ENCODE measurements at regions not wholly inside any gene's neighbourhood (a gene's known extent, or its start where the extent isn't known, plus 50 kb on each side); places are given as distances from the start of the nearest gene placed in this dataset.

DNA sequence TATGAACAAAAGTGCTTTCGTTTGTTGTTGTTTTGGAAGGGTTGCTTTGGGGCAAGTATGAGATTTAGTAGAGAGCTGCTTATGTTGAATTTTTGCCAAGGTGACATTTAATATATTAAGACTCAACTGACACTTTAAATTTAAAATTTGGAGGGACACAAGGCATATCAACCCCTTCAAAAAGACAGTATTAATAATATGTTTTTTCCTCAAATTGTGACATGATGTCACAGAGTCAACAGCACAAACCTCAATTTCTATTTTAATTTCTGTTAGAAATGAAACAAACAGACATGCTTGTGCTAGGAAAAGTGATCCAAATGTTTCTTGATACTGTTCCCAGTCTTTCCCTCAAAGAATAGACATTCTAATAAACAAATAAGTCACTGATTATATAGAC is 218.9 kb downstream of the CYRIA start:
- no peak overlapping the region for H3K27ac ChIP-seq
- TF ChIP-seq ZFX (IDR thresholded peaks at IDR 0.05; ENCODE audit: borderline replicate concordance) (no peak), CTCF (IDR thresholded peaks at IDR 0.05) (no peak)

DNA sequence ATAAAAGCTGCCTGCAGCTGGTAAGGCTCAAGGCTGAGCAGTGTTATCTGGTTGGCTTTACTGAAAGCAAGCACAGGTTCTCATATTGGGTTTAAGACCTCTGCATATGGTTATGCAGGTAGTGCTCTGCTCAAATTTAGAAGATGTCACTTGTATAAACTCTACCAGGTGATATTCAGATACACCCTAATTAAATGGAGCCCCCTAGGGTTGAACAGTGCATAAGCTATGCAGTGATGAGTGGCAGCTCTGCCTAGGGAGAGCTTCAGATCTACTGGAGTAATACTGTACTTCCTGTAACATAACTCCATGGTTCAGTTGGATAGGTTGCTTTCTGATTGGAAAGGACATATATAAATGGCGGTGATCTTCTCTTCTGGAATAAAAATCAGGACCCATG is 222.7 kb downstream of the CYRIA start:
- no peak overlapping the region for H3K27ac ChIP-seq
- no peak for TF ChIP-seq ZFX (IDR thresholded peaks at IDR 0.05; ENCODE audit: borderline replicate concordance)
- TF ChIP-seq CTCF (IDR thresholded peaks at IDR 0.05) = no peak

- H3K27ac ChIP-seq = no peak overlapping the region
- no peak for TF ChIP-seq ZFX (IDR thresholded peaks at IDR 0.05; ENCODE audit: borderline replicate concordance)
- no peak for TF ChIP-seq CTCF (IDR thresholded peaks at IDR 0.05)
Measured at GRCh38 chr2:16441431-16441830, 224.2 kb downstream of the CYRIA start.

DNA sequence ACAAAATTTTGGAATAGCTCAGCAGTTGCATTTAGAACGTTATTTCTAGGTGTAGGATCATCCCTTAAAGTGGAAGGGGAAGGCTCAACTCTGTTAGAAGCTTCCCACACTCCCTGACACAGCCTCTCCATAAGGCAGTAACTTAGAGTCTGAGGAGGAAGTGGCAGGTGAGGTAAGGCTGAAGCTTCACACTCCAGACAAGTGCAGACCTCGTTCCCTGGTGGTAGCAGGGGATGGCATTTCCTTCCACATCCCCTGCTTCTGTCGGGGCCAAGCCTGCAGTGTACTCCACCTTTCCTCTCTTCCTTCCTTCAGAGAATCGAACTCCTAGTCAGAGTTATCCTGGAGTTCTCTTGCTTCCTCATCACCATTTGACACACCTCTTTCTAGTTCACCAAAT is 224.7 kb downstream of the CYRIA start:
- no peak overlapping the region for H3K27ac ChIP-seq
- TF ChIP-seq CTCF (IDR thresholded peaks at IDR 0.05) (no peak), ZFX (IDR thresholded peaks at IDR 0.05; ENCODE audit: borderline replicate concordance) (no peak)

DNA sequence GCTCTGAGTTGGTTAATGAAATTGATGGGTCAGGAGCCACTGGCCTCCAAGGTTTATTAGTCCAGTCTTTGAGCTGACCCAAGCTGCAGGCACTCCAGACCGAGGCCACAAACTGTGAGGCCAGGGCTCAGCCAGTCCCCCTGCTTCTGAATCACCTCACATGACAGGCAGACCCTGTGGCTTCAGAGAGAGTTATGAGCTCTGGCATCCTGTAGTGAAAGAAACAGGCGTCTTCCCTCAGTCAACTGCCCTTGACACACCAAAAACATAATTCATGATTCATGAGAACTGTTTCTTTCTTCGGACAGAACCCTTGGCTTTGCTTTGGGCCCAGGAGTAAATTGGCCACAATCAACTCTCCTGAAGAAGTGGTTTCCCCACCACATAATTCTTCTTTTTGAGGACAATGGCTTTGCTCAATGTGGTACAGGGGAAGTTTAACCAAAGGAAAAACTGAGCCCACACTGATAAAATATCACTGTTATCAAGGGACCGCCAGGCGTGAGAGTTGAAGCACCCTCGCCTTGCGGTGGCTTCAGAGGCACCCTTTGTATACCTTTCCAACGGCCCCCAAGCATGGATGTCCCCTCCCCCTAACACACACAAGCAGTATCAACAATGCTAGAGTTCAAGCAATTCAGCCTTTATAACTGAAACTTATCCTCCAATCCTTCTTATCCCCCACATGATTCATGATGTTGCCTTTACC is 226.9 kb downstream of the CYRIA start:
- no peak for TF ChIP-seq CTCF (IDR thresholded peaks at IDR 0.05)
- TF ChIP-seq ZFX (IDR thresholded peaks at IDR 0.05; ENCODE audit: borderline replicate concordance) = no peak
- no peak overlapping the region for H3K27ac ChIP-seq

DNA sequence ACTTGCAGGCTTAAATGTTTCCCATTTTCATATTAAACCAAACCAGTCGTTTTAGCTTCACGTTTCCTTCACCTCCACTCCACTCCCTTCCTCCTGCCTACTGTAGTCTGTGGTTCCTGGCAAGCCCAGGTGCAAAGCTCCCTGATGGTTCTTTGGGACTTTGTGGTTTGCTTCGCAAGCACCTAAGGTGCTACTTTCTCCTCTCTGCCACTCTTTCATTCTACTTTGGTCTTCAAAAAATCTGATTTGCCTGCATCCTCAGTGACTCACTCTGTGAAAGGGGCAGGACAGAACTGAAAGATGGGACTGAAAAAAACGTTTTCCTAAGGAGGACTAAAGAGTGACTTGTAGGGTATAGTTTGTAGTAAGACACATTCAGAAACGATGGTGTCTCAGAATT is 228.4 kb downstream of the CYRIA start:
- TF ChIP-seq ZFX (IDR thresholded peaks at IDR 0.05; ENCODE audit: borderline replicate concordance) = no peak
- no peak for TF ChIP-seq CTCF (IDR thresholded peaks at IDR 0.05)
- no peak overlapping the region for H3K27ac ChIP-seq

GRCh38 chr2:16434393-16434792 is 231.2 kb downstream of the CYRIA start:
- H3K27ac ChIP-seq = no peak overlapping the region
- TF ChIP-seq ZFX (IDR thresholded peaks at IDR 0.05; ENCODE audit: borderline replicate concordance) = no peak
- TF ChIP-seq CTCF (IDR thresholded peaks at IDR 0.05) = no peak

Measured in 22Rv1 (cell line).